Mesothelial cell of epicardium (in vitro differentiated cells): ENCODE measurements at regions not wholly inside any gene's neighbourhood (a gene's known extent, or its start where the extent isn't known, plus 50 kb on each side); places are given as distances from the start of the nearest gene placed in this dataset.
"Not testable (repeated sequence)": the region's sequence is repeated elsewhere in the genome, so short reads cannot be mapped to it uniquely, and the experiment has no call there.

ENCODE experiments used
- DNase-seq, 2 experiments: peaks; one replicate each; pipeline ENCODE4 v3.0.0; 2021; ENCODE audit warnings: low spot score in 2 of 2; ENCODE audit not compliant: unreplicated experiment in 2 of 2
- H3K27ac Mint-ChIP-seq: 2 replicates; pipeline ENCODE4 v1.8.0; 2021; ENCODE audit warnings: mixed read lengths
- H3K27me3 Mint-ChIP-seq: 2 replicates; pipeline ENCODE4 v1.8.0; 2021; ENCODE audit warnings: low read depth, mixed read lengths
- H3K36me3 Mint-ChIP-seq: 2 replicates; pipeline ENCODE4 v1.8.0; 2021; ENCODE audit warnings: mixed read lengths
- H3K4me1 Mint-ChIP-seq: 2 replicates; pipeline ENCODE4 v1.8.0; 2021; ENCODE audit warnings: mixed read lengths
- H3K4me3 Mint-ChIP-seq: 2 replicates; pipeline ENCODE4 v1.8.0; 2021; ENCODE audit warnings: mild to moderate bottlenecking, moderate library complexity, mixed read lengths
- H3K9me3 Mint-ChIP-seq: 2 replicates; pipeline ENCODE4 v1.8.0; 2021; ENCODE audit warnings: mixed read lengths
- CTCF ChIP-seq: fragments of 200-600 bp; sonication (generic); IDR thresholded peaks from one replicate; pipeline ENCODE4 v1.5.0; 2021; ENCODE audit warnings: antibody characterized with exemption; ENCODE audit not compliant: unreplicated experiment

- no peak overlapping the region for H3K4me3 Mint-ChIP-seq
- no peak for TF ChIP-seq CTCF
- H3K27ac Mint-ChIP-seq, result no peak overlapping the region
- H3K27me3 Mint-ChIP-seq, result peaks cover 2% of the 10 kb centered on the region
- H3K9me3 Mint-ChIP-seq, result no peaks in the 10 kb centered on the region
- H3K4me1 Mint-ChIP-seq, result no peaks in the 10 kb centered on the region
- DNase-seq, result no peak
- no peaks in the 10 kb centered on the region for H3K36me3 Mint-ChIP-seq
Observed at GRCh38 chr11:22536071-22536470, 89.6 kb downstream of the FANCF start.

- not testable (repeated sequence) for H3K36me3 Mint-ChIP-seq, DNase-seq, H3K27ac Mint-ChIP-seq, H3K4me1 Mint-ChIP-seq, H3K9me3 Mint-ChIP-seq, H3K27me3 Mint-ChIP-seq
- peak overlapping the region; percentile 74 for H3K4me3 Mint-ChIP-seq
Observed at GRCh38 chr11:22528612-22529429, 96.8 kb downstream of the FANCF start.

- H3K27me3 Mint-ChIP-seq, result no peaks in the 10 kb centered on the region
- no peak for TF ChIP-seq CTCF
- DNase-seq, result no peak
- H3K27ac Mint-ChIP-seq, result no peak overlapping the region
- H3K4me1 Mint-ChIP-seq, result no peaks in the 10 kb centered on the region
- H3K36me3 Mint-ChIP-seq, result no peaks in the 10 kb centered on the region
- no peaks in the 10 kb centered on the region for H3K9me3 Mint-ChIP-seq
- H3K4me3 Mint-ChIP-seq, result no peak overlapping the region
Observed at GRCh38 chr11:22522225-22522624, 103.4 kb downstream of the FANCF start.

- H3K4me3 Mint-ChIP-seq, result no peak overlapping the region
- no peak overlapping the region for H3K27ac Mint-ChIP-seq
- no peak for DNase-seq
Observed at GRCh38 chr11:22521226-22521625, 104.4 kb downstream of the FANCF start.

GRCh38 chr11:22520521-22520920 lies 105.1 kb downstream of the FANCF start:
- H3K27ac Mint-ChIP-seq, result no peak overlapping the region
- TF ChIP-seq CTCF, result no peak
- H3K4me1 Mint-ChIP-seq, result peaks cover 3% of the 10 kb centered on the region
- no peaks in the 10 kb centered on the region for H3K9me3 Mint-ChIP-seq
- no peaks in the 10 kb centered on the region for H3K36me3 Mint-ChIP-seq
- DNase-seq, result no peak
- no peak overlapping the region for H3K4me3 Mint-ChIP-seq
- no peaks in the 10 kb centered on the region for H3K27me3 Mint-ChIP-seq

More at GRCh38 chr11:22521226-22521625, 104.4 kb downstream of the FANCF start:
- TF ChIP-seq CTCF, result no peak
- no peaks in the 10 kb centered on the region for H3K36me3 Mint-ChIP-seq
- H3K9me3 Mint-ChIP-seq, result no peaks in the 10 kb centered on the region
- no peaks in the 10 kb centered on the region for H3K4me1 Mint-ChIP-seq
- no peaks in the 10 kb centered on the region for H3K27me3 Mint-ChIP-seq

GRCh38 chr11:22518344-22518743 lies 107.3 kb downstream of the FANCF start:
- not testable (repeated sequence) for DNase-seq, H3K36me3 Mint-ChIP-seq, H3K9me3 Mint-ChIP-seq, H3K27ac Mint-ChIP-seq, H3K4me3 Mint-ChIP-seq, H3K4me1 Mint-ChIP-seq, H3K27me3 Mint-ChIP-seq
